Colon (tissue), 2 donors: ENCODE measurements at regions not wholly inside any gene's neighbourhood (a gene's known extent, or its start where the extent isn't known, plus 50 kb on each side); places are given as distances from the start of the nearest gene placed in this dataset.

ENCODE experiments used
- FAIRE-seq: peaks from 2 replicates; lab custom pipeline; 2012; peaks lifted over from hg19 to GRCh38; lab: Jason Lieb, UNC
- donor health status: control.
- donor health status: control.

GRCh38 chr2:204234879-204235278 is 298.3 kb downstream of the ICOS start:
- no peak for FAIRE-seq

- no peak for FAIRE-seq
Measured at GRCh38 chr2:204237416-204237815, 300.9 kb downstream of the ICOS start.

- no peak for FAIRE-seq
Measured at GRCh38 chr2:204239411-204240165, 303.0 kb downstream of the ICOS start.

GRCh38 chr2:204240961-204241360 is 304.3 kb upstream of the PARD3B start:
- FAIRE-seq = no peak

- FAIRE-seq = no peak
Measured at GRCh38 chr2:204249437-204249836, 295.8 kb upstream of the PARD3B start.

- no peak for FAIRE-seq
Measured at GRCh38 chr2:204250692-204251091, 294.6 kb upstream of the PARD3B start.

GRCh38 chr2:204251158-204251997 is 293.9 kb upstream of the PARD3B start:
- FAIRE-seq = no peak

GRCh38 chr2:204251998-204252376 is 293.3 kb upstream of the PARD3B start:
- FAIRE-seq = no peak

GRCh38 chr2:204255071-204255470 is 290.2 kb upstream of the PARD3B start:
- FAIRE-seq = no peak

- no peak for FAIRE-seq
Measured at GRCh38 chr2:204255526-204255925, 289.7 kb upstream of the PARD3B start.

GRCh38 chr2:204257781-204258180 is 287.5 kb upstream of the PARD3B start:
- FAIRE-seq = no peak

- FAIRE-seq = no peak
Measured at GRCh38 chr2:204258890-204259289, 286.4 kb upstream of the PARD3B start.

- no peak for FAIRE-seq
Measured at GRCh38 chr2:204260162-204260877, 285.0 kb upstream of the PARD3B start.

- no peak for FAIRE-seq
Measured at GRCh38 chr2:204260901-204261300, 284.4 kb upstream of the PARD3B start.

GRCh38 chr2:204261846-204262245 is 283.4 kb upstream of the PARD3B start:
- FAIRE-seq = no peak

- FAIRE-seq = no peak
Measured at GRCh38 chr2:204264085-204264553, 281.2 kb upstream of the PARD3B start.

- no peak for FAIRE-seq
Measured at GRCh38 chr2:204264621-204265140, 280.6 kb upstream of the PARD3B start.

- no peak for FAIRE-seq
Measured at GRCh38 chr2:204265681-204266181, 279.5 kb upstream of the PARD3B start.

GRCh38 chr2:204268458-204268857 is 276.8 kb upstream of the PARD3B start:
- FAIRE-seq = no peak

GRCh38 chr2:204268971-204269370 is 276.3 kb upstream of the PARD3B start:
- no peak for FAIRE-seq

GRCh38 chr2:204272089-204272488 is 273.2 kb upstream of the PARD3B start:
- no peak for FAIRE-seq

GRCh38 chr2:204272610-204273287 is 272.5 kb upstream of the PARD3B start:
- no peak for FAIRE-seq
